Activated CD4-positive, alpha-beta T cell treated with anti-CD3 and anti-CD28 coated beads, Interleukin-2, Interleukin-4, amounts not matched to agents 100 ng/mL and 50 ng/mL, durations not matched to agents 16 hours and 8 hours (primary cell): ENCODE measurements at regions not wholly inside any gene's neighbourhood (a gene's known extent, or its start where the extent isn't known, plus 50 kb on each side); places are given as distances from the start of the nearest gene placed in this dataset.
"Not testable (repeated sequence)": the region's sequence is repeated elsewhere in the genome, so short reads cannot be mapped to it uniquely, and the experiment has no call there.

ENCODE experiments used
- DNase-seq: peaks from one replicate; pipeline ENCODE4 v3.0.0-alpha.2; 2020; ENCODE audit warnings: low spot score

DNA sequence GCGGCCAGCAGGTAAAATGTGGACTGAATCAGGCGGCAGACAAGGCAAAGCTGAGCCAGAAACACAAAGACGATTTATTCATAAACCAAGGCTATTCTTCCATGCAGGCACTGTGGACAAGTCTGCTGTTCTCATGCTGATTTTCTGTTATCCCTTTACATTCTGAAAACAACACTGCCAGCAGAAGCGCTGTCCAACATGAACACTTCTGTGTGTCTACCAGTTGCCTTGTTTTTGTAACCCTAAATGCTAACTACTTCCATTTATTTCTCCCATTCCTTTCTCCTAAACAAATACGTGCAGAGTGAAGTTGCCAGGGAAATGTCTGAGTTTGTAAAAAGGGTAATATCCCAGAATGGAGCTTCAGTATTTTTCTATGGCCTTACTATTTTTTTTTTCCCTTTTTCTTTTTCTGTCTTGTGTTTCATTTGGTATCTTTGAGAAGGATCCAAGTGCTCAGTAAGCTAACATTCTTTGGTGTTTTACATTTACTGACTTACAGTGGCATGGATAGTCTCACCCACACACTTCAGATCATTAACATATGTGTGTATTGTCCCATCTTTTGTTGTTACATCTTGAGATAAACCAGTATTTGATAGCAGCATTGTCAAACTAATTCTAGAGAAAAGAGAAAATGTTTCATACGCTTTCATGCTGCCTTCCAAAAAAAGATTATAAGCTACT, 1308.9 kb upstream of the MAP3K7 start:
- no peak for DNase-seq

GRCh38 chr6:91886183-91886795, 1299.4 kb upstream of the MAP3K7 start:
- DNase-seq, result no peak

DNA sequence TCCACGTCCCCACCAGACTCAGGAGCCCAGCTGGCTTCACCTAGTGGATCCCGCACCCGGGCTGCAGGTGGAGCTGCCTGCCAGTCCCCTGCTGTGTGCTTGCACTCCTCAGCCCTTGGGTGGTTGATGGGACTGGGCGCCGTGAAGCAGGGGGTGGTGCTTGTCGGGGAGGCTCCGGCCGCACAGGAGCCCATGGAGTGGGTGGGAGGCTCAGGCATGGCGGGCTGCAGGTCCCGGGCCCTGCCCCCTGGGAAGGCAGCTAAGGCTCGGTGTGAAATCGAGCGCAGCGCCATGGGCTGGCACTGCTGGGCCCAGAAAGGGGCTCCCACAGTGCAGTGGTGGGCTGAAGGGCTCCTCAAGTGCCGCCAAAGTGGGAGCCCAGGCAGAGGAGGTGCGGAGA, 1294.9 kb upstream of the MAP3K7 start:
- DNase-seq, result not testable (repeated sequence)

DNA sequence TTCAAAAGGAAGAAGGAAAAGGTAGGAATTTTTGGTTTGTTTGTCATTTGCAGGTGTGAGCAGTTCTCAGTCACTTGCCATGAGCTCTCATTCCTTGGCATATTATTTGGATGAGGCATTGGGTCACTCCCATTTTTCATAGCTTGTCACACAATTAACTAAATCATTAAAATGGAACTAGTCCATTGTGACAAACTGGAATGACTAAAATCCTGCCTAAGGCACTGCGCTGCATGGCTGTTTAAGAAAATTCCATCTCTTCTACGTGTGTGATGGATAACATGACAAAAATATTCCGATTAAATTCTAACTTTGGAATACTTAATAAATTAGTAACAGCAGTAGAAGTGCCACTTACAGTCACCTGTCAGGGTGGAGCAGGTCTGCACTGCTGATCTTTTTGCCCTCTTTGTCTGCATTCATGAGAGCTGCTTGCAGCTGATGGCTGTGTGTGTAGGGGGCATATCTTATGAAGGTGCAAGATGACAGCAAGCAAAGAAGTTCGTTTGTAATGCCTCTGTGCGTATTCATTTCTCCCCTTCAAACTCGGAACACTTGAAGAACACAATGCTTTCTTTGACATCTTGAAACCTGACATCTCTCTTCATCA, 1292.6 kb upstream of the MAP3K7 start:
- no peak for DNase-seq

DNA sequence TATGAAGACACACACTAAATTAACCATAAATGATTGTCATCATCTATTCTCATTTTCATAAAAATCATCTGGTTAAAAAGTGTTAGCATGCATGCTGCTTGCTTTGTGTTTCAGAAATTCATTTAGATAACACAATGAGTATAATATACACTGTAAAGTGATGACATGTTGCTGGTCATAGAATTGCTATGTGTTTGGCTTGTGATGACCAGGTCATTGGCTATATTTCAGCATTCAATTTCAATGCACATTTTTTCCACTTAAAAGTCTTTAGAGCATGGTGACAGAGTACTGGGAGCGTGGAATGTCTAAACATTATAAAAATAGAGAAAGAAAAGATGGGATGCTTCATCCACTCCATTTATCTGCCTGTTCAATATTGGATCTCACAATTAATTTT, 1291.1 kb upstream of the MAP3K7 start:
- DNase-seq, result no peak

- DNase-seq, result no peak
Measured at GRCh38 chr6:91874971-91875370, 1288.1 kb upstream of the MAP3K7 start.

- no peak for DNase-seq
Measured at GRCh38 chr6:91868539-91869202, 1281.8 kb upstream of the MAP3K7 start.

- no peak for DNase-seq
Measured at GRCh38 chr6:91865889-91866288, 1279.0 kb upstream of the MAP3K7 start.

DNA sequence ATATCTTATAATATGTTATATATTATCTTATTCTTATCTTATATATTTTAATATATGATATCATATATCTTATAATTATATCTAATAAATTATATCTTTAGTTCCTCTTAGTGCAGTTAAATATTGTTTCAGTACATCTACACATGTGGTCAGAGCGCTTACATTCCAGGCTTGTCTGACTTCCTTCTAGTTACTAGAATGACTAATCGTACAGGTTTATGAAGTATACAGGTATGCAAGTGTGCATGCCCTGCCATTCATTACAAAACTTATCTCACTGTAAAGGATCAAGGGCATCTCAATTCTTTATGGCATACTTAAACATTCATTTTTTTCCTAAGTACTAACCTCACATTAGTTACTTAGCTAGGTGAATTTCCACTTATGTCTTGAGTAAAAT, 1278.0 kb upstream of the MAP3K7 start:
- no peak for DNase-seq

GRCh38 chr6:91860541-91861335, 1273.9 kb upstream of the MAP3K7 start:
- no peak for DNase-seq

- no peak for DNase-seq
Measured at GRCh38 chr6:91852252-91852651, 1265.4 kb upstream of the MAP3K7 start.

- DNase-seq, result no peak
Measured at GRCh38 chr6:91834813-91835212, 1247.9 kb upstream of the MAP3K7 start.

GRCh38 chr6:91827151-91827550, 1240.3 kb upstream of the MAP3K7 start:
- DNase-seq, result no peak

DNA sequence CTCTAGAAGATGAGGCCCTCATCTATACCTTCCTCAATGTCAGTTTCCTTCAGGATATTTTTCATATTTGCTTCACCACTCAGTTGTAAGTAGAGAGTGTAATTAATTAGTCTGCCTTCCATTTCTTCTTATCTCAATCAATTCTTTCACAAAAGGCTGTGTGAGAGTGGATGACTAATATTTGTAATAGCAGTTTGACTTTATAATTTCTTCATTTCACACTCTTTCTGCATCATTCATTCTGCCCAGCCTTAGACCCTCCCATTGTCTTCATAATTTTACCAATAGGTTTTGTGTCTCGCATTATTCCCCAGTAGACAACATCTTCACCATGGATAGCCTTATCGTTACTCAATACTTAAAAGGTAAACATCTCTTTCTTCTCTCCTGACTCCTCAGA, 1239.3 kb upstream of the MAP3K7 start:
- DNase-seq, result no peak

DNA sequence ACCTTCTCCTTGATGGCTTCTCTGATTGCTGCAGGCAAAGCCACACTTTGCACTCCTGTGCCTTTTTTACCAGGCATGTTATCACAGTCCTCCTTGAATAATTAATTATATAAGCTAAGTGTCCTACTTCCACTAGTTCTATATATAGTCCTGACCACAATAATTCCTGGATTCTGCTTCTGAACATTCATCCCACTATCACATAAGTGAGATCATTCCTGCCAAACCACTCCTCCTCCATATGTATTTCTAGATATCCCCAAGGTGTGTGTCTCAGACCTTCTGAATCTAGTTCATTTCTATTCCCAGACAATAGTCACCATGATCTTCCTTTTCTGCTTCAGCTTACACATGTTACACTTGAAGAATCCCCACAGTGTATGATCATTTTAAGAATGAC, 1237.5 kb upstream of the MAP3K7 start:
- no peak for DNase-seq

GRCh38 chr6:91822581-91822980, 1235.7 kb upstream of the MAP3K7 start:
- DNase-seq, result no peak

GRCh38 chr6:91816335-91816734, 1229.5 kb upstream of the MAP3K7 start:
- DNase-seq, result no peak

DNA sequence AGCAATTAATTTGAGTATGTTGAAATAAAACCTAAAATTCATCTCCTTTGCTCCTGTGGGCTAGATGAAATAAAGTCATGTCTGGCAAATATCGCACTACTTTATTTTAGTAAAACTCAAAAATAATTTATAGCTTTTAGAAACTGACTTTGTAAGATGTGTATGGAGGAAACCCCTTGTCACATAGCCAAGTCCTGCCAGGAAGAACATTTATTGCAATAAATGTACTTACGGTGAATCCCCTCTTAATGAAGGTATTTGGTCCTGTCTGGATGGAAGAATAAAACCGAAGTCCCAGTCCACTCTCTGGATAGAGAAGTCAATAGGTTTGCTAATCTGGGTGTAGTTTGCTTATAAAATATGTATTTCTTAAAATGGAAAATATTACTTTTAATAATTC, 1226.8 kb upstream of the MAP3K7 start:
- DNase-seq, result no peak

GRCh38 chr6:91812596-91813274, 1225.9 kb upstream of the MAP3K7 start:
- no peak for DNase-seq

DNA sequence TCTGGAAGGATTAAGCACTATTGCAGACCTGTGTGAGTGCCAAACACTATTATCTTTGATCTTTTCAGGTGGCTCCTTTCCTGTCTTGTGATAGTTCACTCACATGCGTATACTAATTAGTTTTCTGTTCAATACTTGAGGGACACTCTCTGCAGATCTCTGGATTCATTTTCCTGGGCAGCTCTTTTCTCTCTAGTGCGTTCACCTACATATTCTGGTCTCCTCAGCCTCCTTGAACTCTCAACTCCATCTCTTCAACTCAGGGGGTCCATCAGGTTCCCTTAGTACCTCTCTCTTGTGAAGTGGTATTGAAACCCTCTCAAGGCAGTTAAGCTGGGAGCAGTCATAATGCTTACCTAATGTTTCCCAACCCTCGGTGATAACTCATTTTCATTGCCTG, 1218.1 kb upstream of the MAP3K7 start:
- DNase-seq, result no peak

- no peak for DNase-seq
Measured at GRCh38 chr6:91802431-91802830, 1215.6 kb upstream of the MAP3K7 start.

- DNase-seq, result no peak
Measured at GRCh38 chr6:91796603-91797002, 1209.7 kb upstream of the MAP3K7 start.
